ENCODE measurements at regions not wholly inside any gene's neighbourhood (a gene's known extent, or its start where the extent isn't known, plus 50 kb on each side); places are given as distances from the start of the nearest gene placed in this dataset.
"Not testable (repeated sequence)": the region's sequence is repeated elsewhere in the genome, so short reads cannot be mapped to it uniquely, and the experiment has no call there.

- not testable (repeated sequence) for DNase-seq
Measured at GRCh38 chr7:153969016-153969415, 83.2 kb upstream of the DPP6 start.

GRCh38 chr7:153974603-153975002 is 77.6 kb upstream of the DPP6 start:
- not testable (repeated sequence) for DNase-seq

GRCh38 chr7:153976745-153977144 is 75.5 kb upstream of the DPP6 start:
- DNase-seq: not testable (repeated sequence)

GRCh38 chr7:153983186-153983585 is 69.0 kb upstream of the DPP6 start:
- not testable (repeated sequence) for DNase-seq

- DNase-seq: not testable (repeated sequence)
Measured at GRCh38 chr7:153989066-153989627, 63.1 kb upstream of the DPP6 start.

GRCh38 chr7:153989742-153990425 is 62.3 kb upstream of the DPP6 start:
- not testable (repeated sequence) for DNase-seq

GRCh38 chr7:153991471-153991870 is 60.7 kb upstream of the DPP6 start:
- DNase-seq: not testable (repeated sequence)

- DNase-seq: not testable (repeated sequence)
Measured at GRCh38 chr7:153993402-153993801, 58.8 kb upstream of the DPP6 start.

- DNase-seq: not testable (repeated sequence)
Measured at GRCh38 chr7:153998896-153999295, 53.3 kb upstream of the DPP6 start.

Measured in islet precursor cell (in vitro differentiated cells).